IPS-18a (cell line): ENCODE measurements at regions not wholly inside any gene's neighbourhood (a gene's known extent, or its start where the extent isn't known, plus 50 kb on each side); places are given as distances from the start of the nearest gene placed in this dataset.

Experiments
- H3K27ac ChIP-seq: one replicate; pipeline ENCODE4 v1.5.1; 2013; ENCODE audit warnings: low read length
- H3K27me3 ChIP-seq: one replicate; pipeline ENCODE4 v1.6.1; 2013; ENCODE audit warnings: mild to moderate bottlenecking, low read length; ENCODE audit not compliant: control insufficient read depth, insufficient read depth
- H3K36me3 ChIP-seq: one replicate; pipeline ENCODE4 v1.6.1; 2013; ENCODE audit warnings: low read depth, low read length; ENCODE audit not compliant: control insufficient read depth
- H3K4me1 ChIP-seq: one replicate; pipeline ENCODE4 v1.6.1; 2013; ENCODE audit warnings: low read depth, low read length; ENCODE audit not compliant: control insufficient read depth
- H3K4me3 ChIP-seq: one replicate; pipeline ENCODE4 v1.5.1; 2013; ENCODE audit warnings: low read length
- H3K9ac ChIP-seq: one replicate; pipeline ENCODE4 v1.6.1; 2013; ENCODE audit warnings: mild to moderate bottlenecking, low read length, moderate library complexity
- H3K9me3 ChIP-seq: one replicate; pipeline ENCODE4 v1.6.1; 2013; ENCODE audit warnings: low read depth, low read length; ENCODE audit not compliant: control insufficient read depth

DNA sequence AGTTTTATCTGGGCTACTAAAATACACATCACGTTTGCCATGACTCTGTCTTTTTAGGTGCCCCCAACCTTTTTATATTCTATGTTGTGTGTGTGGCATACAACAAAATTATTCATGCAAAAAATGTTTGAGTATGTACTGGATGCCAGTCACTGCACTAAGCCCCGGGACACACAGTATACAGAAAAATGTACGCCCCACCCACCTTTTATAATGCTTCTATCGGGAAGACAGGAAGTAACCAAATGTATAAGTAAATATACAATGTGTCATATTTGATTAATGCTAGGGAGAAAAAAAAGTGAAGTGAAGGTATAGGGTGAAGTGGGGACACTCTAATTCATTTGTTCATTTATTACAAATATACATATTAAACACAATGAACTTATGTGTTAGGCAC, 503.4 kb upstream of the MDFIC2 start:
- no peak overlapping the region for H3K27ac ChIP-seq

DNA sequence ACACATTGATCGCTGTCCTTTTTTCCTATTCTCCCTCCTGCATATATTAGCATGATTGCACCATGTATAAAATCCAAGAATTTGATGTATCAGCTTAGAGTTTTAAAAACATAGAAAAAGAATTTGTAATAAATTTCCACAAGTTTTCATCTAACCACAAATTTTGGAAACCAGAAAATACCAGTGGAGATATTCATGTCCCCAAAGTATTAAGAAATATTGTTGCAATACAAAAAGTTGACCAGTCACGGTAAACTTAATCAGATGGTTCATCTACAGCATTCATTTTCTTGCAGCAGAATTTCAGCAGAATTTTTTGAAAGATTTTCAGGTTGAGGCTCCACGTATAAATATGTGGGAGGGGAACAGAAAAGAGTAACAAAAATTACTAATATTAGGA, 500.9 kb upstream of the MDFIC2 start:
- Histone ChIP-seq H3K27ac (no peak overlapping the region), H3K9me3 (peaks cover 6% of the 10 kb centered on the region), H3K36me3 (no peaks in the 10 kb centered on the region), H3K27me3 (no peaks in the 10 kb centered on the region), H3K4me1 (no peaks in the 10 kb centered on the region), H3K9ac (no peak overlapping the region), H3K4me3 (no peak overlapping the region)

More for the DNA sequence above, 503.4 kb upstream of the MDFIC2 start:
- Histone ChIP-seq H3K9ac (no peak overlapping the region), H3K36me3 (no peaks in the 10 kb centered on the region), H3K9me3 (peaks cover 6% of the 10 kb centered on the region), H3K4me3 (no peak overlapping the region), H3K4me1 (no peaks in the 10 kb centered on the region), H3K27me3 (no peaks in the 10 kb centered on the region)

DNA sequence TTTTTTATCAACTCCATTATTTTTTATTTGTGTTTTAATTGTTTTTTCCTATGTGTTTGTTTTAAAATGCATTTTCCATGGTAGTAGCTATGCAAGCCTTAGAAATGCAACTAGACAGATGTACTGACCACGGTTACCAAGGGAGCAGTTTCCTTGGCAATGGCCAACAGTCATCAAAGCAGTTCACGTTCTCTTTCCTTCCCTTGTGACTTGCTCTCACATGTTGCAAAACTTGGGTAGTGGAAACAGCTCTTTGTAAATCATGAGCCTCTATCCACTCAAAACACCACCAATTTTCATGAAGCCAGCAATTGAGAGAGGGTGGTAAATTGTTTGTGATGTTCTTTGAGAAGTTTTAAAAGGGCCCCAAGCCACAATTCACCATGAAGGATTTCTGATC, 499.4 kb upstream of the MDFIC2 start:
- Histone ChIP-seq H3K4me3 (no peak overlapping the region), H3K4me1 (no peaks in the 10 kb centered on the region), H3K27ac (no peak overlapping the region), H3K9me3 (peaks cover 6% of the 10 kb centered on the region), H3K36me3 (no peaks in the 10 kb centered on the region), H3K9ac (no peak overlapping the region), H3K27me3 (no peaks in the 10 kb centered on the region)

DNA sequence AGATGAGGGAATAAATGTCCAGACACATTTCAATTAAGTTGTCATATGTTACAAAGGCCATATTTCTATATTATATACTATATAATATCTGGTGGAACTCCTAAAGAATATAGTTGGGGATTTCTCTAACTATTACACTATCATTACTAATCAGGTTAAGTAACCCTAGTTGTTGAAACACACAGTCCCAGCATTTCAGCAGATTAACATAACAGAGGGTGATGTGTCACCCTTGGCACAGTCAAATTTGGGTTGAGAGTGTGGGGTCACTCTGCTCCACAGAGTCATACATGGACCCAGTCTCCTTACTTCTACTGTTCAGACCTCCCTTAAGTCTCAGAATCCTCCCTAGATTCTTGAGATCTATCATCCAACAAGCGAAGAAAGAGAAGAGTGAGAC, 496.4 kb upstream of the MDFIC2 start:
- no peaks in the 10 kb centered on the region for H3K9me3 ChIP-seq
- no peak overlapping the region for H3K9ac ChIP-seq
- H3K36me3 ChIP-seq = no peaks in the 10 kb centered on the region
- H3K27ac ChIP-seq = no peak overlapping the region
- H3K4me1 ChIP-seq = no peaks in the 10 kb centered on the region
- no peak overlapping the region for H3K4me3 ChIP-seq
- H3K27me3 ChIP-seq = no peaks in the 10 kb centered on the region

DNA sequence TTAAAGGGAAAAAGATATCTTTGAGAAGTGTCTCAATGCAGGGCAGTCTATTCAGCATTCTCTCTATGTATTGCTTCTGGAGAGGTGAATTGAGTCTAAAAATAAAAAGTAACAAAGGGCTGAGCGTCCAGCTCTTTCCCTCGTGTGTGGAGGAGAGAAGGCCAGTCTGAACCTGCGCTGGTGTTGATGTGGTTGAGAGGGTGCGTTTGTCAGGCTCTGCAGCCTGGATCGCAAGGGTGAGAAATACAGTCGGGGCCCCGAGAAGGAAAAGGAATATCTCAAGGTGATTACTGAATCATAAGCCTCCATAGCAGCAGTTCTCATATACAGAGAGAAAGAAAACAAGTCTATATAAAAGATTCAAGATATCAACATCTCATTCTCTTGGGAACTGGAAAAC, 494.1 kb upstream of the MDFIC2 start:
- H3K4me3 ChIP-seq = no peak overlapping the region
- no peak overlapping the region for H3K9ac ChIP-seq
- no peaks in the 10 kb centered on the region for H3K9me3 ChIP-seq
- no peaks in the 10 kb centered on the region for H3K36me3 ChIP-seq
- no peaks in the 10 kb centered on the region for H3K4me1 ChIP-seq
- H3K27ac ChIP-seq = no peak overlapping the region
- no peaks in the 10 kb centered on the region for H3K27me3 ChIP-seq

DNA sequence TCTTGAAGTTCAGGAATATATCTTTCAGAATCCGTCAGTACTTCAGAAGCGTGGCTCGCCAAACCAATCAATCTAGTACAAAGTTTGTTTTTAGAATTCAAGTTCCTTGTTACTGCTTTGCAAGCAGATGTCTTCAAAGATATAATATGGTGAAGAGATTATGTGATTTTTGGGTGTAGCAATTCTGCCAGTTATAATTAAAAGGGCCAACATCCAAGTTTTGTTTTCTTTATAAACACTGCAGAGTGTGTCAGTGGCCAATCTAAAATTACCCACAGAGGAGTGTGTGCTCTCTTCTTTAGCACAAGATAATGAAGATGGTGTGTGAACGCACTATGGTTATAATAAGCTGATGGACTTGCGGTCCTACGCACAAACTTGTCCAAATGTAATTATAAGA, 493.6 kb upstream of the MDFIC2 start:
- Histone ChIP-seq H3K4me3 (no peak overlapping the region), H3K9ac (no peak overlapping the region), H3K9me3 (no peaks in the 10 kb centered on the region), H3K36me3 (no peaks in the 10 kb centered on the region), H3K27ac (no peak overlapping the region), H3K27me3 (no peaks in the 10 kb centered on the region), H3K4me1 (no peaks in the 10 kb centered on the region)

DNA sequence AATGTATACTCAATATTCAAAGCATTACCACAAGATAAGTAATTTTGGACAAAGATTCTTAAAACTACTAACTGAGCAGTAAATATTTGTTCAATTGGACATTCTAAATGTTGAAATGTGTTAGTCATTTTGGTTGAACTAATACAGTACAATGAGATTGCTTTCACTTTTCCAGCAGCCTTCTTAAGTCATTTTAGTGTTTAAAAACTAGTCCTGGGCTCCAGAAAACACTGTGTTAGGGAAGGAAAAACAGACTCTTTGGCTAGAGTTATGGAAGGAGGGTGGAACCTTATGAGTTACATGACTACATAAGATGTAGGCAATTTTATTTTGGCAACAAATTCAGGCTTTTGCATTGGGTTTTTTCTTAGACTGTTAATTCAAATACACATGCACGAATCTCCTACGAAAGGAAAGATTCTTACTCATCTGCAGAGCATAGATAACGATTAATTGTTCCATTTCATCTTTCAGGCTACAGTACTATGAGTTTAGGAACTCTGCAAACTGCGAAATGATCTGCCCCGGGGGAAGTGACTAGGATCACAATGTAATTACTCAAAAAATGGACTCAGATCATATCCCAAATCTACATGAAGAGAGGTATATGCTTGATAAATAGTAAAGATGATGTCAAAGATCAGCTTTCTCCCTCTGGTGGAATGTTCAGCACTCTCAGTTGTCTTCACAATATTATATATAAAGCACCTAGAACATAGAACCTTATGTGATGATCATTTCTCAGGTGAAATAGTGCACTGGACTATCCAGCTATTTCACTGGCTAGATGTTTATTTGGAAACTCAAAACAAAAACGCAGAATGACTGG, 492.8 kb upstream of the MDFIC2 start:
- H3K4me1 ChIP-seq = no peaks in the 10 kb centered on the region
- no peak overlapping the region for H3K4me3 ChIP-seq
- H3K9ac ChIP-seq = no peak overlapping the region
- H3K36me3 ChIP-seq = no peaks in the 10 kb centered on the region
- no peaks in the 10 kb centered on the region for H3K9me3 ChIP-seq
- H3K27me3 ChIP-seq = no peaks in the 10 kb centered on the region
- no peak overlapping the region for H3K27ac ChIP-seq

DNA sequence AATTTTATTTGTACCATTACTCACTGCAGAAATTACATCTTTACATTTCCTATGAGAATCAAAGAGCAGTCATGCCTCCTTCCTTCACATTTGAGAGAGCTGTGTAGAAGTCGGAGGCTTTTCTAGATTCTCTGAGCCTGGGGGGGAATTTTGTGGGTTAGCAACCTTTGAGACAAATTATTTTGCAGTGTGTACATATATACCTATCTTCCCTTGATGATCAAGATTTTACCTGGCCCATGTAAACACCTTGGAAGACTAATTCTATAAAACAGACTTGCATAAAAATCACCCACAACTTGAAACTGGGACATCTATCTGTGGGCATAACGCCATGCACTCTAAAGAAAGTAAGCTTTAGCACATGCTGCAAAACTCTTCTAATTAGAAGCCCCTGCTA, 491.5 kb upstream of the MDFIC2 start:
- no peaks in the 10 kb centered on the region for H3K9me3 ChIP-seq
- no peak overlapping the region for H3K9ac ChIP-seq
- H3K4me1 ChIP-seq = no peaks in the 10 kb centered on the region
- no peak overlapping the region for H3K27ac ChIP-seq
- no peak overlapping the region for H3K4me3 ChIP-seq
- H3K36me3 ChIP-seq = no peaks in the 10 kb centered on the region
- H3K27me3 ChIP-seq = no peaks in the 10 kb centered on the region

DNA sequence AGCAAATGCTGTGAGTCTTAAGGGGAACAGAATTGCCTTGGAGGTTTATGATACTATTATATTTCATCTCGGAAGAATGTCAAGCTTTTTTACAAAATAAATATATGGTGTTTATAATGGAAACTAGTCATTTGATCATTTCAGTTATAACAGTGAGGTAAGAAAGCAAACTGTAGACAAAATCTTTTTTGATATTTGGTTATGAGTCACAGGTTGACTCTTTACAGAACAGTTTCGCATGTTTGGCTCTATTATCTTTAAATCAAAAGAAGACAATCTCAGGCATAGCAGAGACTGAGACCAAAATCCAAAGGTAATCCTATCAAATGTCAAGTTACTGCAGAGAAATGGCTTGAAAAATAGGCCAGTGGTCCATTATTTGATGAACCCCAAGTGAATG, 490.9 kb upstream of the MDFIC2 start:
- no peaks in the 10 kb centered on the region for H3K9me3 ChIP-seq
- H3K4me1 ChIP-seq = no peaks in the 10 kb centered on the region
- H3K27ac ChIP-seq = no peak overlapping the region
- H3K36me3 ChIP-seq = no peaks in the 10 kb centered on the region
- H3K27me3 ChIP-seq = no peaks in the 10 kb centered on the region
- no peak overlapping the region for H3K4me3 ChIP-seq
- no peak overlapping the region for H3K9ac ChIP-seq

DNA sequence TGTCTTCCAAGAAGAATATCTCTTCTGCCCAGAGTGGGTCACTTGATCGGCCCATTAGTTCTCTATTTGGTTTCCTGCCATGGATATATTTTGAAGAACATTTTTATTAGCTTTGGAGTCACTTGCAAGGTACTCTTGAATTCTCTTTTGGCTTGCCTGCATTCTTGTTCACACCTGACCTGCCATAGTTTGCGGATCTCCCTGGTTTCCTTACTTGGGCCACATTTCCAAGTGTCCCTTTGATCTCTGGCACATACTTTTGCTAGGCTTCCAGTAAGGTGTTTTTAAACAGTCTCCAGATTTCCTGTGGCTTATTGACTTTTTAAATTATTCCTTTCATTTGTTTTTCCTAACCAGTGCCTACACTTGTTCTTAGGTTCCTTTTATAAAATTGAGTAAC, 488.5 kb upstream of the MDFIC2 start:
- Histone ChIP-seq H3K4me1 (no peaks in the 10 kb centered on the region), H3K27ac (no peak overlapping the region), H3K9me3 (no peaks in the 10 kb centered on the region), H3K4me3 (no peak overlapping the region), H3K9ac (no peak overlapping the region), H3K36me3 (no peaks in the 10 kb centered on the region), H3K27me3 (no peaks in the 10 kb centered on the region)

DNA sequence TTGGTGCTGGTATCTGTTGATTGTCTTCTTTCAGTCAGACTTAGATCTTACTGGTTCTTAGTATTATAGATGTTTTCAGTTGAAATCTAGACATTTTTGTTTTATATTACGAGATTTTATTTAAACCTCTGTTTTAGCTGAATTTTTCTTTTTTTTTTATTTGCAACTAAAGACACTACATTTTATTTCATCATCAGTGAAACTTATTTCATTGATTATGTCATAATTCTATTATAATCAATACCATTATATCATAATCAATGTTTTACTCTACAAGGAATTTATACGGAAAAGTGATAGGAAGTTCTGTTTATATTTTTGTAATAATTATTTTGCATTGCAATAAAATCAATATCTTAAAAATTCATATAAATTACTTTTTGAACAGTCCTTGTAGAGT, 477.4 kb upstream of the MDFIC2 start:
- H3K4me3 ChIP-seq = no peak overlapping the region
- H3K27ac ChIP-seq = no peak overlapping the region
- H3K9ac ChIP-seq = no peak overlapping the region
- H3K4me1 ChIP-seq = no peaks in the 10 kb centered on the region
- no peaks in the 10 kb centered on the region for H3K9me3 ChIP-seq
- no peaks in the 10 kb centered on the region for H3K36me3 ChIP-seq
- H3K27me3 ChIP-seq = no peaks in the 10 kb centered on the region

DNA sequence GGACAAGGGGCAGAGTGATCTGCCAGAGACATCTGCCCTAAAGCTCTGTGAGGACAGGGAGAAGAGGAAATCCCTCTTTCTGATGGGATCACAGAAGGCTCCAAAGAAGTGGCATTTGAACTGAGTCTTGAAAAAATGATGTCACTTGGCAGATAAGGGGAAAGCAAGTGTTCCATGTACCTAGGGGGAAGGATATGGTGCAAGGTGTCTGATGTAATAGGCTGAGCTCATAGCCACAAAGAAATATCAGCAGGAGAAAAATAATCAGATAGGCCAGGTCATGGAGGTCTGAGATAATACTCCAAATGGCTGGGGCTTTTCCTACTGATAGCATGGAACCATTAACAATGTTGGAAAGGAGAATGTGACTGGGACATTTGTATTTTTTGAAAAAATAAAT, 468.4 kb upstream of the MDFIC2 start:
- no peak overlapping the region for H3K27ac ChIP-seq
- H3K9me3 ChIP-seq = no peaks in the 10 kb centered on the region
- no peaks in the 10 kb centered on the region for H3K36me3 ChIP-seq
- no peak overlapping the region for H3K9ac ChIP-seq
- no peaks in the 10 kb centered on the region for H3K4me1 ChIP-seq
- no peaks in the 10 kb centered on the region for H3K27me3 ChIP-seq
- no peak overlapping the region for H3K4me3 ChIP-seq
